DMS153 (cell line): ENCODE measurements at regions not wholly inside any gene's neighbourhood (a gene's known extent, or its start where the extent isn't known, plus 50 kb on each side); places are given as distances from the start of the nearest gene placed in this dataset.

ENCODE experiments used
- DNase-seq: peaks from one replicate; lab custom pipeline; 2025; lab: John Stamatoyannopoulos, UW

DNA sequence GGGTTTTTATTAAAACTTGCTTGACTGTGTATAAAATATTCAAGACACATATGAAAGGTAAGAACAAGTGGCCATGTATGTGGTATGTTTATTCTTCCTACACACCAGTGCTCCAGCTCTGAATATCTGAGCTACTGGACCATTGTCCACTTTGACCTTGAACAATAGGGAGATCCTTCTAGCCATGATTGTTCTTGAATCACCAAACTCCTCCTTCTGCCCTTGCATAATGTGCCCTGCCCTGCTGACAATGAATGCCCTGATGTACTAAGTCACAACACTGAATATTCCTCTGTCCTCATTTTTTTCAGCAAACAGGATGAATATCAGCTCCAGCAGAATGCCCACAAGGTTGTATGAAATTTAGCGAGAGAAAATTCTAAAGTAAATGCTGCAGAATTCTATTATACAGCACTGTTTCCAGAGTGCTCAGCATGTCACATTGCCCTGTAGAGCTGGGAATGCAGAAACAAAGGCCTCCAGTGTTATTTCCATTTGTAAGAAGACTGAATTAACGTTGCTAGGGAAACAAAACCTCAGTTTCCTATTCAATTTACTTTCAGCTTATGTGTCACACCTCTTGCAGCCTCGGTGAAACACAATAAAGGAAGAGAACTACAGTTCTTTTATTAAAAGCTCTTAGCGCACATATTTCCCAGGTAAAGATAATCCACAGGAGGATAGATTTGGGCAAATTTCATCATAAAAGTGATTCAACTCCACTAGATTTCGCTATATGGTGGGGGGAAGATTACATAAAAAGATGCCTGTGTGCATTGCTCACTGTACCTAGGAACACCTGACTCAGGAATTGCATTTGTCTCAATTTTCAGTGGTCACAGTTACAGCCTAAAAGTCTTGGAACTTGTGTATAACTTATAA lies 187.4 kb upstream of the ATP1B1 start:
- peak; percentile 70 for DNase-seq

- peak; percentile 62 for DNase-seq
These were observed 185.9 kb upstream of the ATP1B1 start for GRCh38 chr1:168920456-168921094.

GRCh38 chr1:168921629-168922028 lies 184.9 kb upstream of the ATP1B1 start:
- no peak for DNase-seq

DNA sequence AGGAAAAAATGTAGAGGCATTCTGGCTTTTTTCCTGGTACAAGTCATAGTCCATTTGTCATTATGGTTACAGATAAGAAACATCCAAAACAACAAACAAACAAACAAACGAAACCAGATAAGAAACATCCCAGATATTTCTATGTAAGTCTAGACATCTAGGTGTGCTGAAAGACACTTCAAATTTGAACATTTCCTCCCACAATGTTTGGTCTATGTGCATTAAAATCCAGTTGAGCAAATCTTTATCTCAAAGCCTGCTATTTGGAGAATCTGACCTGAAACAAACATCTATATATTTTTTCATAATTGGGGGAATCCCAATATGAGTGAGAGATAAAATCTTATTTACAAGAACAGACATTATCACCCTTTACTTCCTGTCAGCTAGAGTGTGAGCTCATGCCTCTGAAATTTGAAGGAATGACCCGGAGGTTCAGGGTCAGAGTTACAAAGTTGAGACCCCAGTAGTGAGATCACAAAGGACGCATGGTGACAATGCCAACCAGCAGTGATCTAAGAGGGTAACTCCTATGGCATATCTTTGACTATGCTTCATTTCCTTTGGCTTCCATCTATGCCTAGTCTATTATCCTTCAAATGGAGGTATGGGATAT lies 182.9 kb upstream of the ATP1B1 start:
- DNase-seq: no peak

DNA sequence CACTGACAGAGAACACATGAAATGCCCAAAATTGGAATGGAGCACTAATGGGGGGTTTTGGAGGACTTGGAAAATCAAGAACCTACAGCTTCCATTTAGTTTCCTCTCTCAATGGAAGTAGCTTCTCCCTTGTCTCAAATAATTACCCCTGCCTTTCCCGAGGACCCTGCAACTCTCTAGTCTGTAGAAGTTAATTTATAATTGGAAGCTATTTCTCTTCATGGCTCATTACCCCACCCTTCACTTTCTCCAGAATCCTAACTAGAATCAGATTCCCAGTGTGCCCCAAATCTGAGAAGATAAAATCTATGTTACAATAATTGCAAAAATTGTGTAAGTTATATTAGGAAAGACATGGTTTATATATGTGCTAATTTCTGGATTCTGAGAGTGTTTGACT lies 181.5 kb upstream of the ATP1B1 start:
- no peak for DNase-seq

GRCh38 chr1:168926236-168926635 lies 180.3 kb upstream of the ATP1B1 start:
- DNase-seq: no peak

DNA sequence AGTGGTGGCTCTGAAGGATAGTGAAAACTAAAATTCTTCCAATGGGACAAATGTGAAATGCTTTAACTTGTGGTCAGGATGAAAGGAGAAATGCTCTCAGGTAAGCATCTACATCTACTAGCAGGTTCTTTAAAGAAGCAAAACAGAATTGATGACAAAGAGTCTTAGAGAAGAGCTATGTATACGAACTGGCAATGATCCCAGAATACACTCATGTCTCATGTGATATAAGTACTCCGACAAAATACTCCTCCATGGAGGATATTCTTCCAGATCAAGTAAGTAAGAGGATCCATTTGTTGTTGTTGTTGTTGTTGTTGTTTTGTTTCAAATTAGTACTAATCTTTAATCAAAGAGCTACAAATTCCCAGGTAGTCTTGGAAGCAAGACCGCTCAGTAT lies 174.0 kb upstream of the ATP1B1 start:
- DNase-seq: peak; percentile 27

DNA sequence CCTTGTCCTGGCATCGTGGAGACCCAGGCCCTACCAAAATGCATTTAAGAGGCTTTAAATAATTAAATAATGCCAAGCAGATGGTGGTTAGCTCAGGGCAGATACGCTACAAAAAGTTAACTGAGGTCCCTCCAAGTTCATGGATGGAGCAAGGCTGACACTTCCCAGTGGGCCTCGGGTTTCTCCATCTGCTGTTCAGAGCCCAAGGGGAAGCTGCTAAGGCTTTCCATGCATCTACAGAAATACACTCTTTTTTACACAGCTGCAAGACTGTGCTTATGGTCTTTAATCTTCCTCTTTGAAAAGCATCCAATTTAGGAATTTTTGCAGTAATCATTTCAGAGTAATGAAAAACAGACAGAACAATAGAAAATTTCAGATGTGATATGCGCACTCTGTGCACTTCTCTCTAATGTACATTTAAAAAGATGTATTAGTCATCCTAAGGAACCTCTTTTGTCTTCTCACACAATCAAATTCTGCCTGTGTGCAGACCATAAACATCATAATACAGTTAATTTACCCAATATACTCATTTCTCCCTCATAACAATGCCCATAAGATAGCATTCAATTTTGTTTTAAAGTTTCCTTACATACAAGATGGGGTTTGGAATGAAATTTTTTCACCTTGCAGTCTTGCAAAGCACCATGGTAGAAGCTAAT lies 173.2 kb upstream of the ATP1B1 start:
- no peak for DNase-seq

GRCh38 chr1:168939110-168939946 lies 167.2 kb upstream of the ATP1B1 start:
- DNase-seq: peak; percentile 44

DNA sequence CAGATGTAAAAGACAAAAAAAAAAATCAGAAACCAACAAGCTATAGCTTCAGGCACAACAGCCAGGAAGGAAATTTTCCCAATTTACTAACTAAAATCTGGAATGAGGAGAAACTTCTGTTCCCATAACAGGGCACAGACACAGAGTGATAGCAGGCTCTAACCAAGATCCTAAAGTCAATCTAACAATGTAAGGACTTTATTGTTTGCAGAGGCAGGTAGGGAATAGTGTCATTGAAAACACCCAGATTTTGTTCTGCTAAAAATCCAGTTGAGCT lies 166.6 kb upstream of the ATP1B1 start:
- no peak for DNase-seq

GRCh38 chr1:168941640-168942039 lies 164.8 kb upstream of the ATP1B1 start:
- DNase-seq: no peak

- no peak for DNase-seq
These were observed 164.3 kb upstream of the ATP1B1 start for GRCh38 chr1:168942165-168942564.

DNA sequence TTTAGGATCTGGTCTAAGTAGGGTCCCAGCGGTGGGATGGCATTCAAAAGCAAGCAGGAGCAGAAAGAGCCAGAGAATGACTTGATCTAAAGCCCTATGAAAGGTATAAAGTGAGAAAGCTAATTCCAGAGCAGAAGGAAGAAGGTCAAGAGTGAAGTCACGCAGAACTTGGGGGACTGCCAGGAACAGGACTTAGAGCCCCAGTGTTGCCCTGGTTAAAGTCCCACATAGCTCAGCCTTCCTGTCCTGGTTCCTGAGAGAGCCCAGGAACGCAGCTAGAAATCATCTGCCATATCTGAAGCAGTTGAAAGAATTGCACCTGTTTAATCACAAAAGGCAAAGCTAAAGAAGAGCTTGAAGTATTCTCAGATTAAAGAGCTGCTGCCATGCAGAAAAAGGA lies 160.6 kb upstream of the ATP1B1 start:
- DNase-seq: no peak

DNA sequence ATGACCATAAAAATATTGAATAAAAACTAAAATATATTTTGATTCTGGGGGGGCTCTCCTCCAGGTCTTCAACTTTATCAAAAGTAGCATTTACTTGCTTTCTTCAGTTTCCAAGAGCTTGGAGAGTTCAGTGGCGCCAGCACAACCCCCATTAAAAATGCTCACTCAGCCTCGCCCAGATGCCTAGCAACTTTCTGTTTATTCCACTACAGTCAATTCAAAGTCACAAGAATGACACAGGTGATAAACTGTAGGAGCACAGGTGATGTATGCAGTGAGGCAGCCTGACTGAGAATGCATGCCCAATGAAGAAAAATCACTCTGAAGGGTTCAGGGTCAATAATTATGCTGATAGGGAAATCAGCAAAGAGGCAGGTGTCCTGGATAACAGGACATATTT lies 159.4 kb upstream of the ATP1B1 start:
- peak; percentile 79 for DNase-seq

DNA sequence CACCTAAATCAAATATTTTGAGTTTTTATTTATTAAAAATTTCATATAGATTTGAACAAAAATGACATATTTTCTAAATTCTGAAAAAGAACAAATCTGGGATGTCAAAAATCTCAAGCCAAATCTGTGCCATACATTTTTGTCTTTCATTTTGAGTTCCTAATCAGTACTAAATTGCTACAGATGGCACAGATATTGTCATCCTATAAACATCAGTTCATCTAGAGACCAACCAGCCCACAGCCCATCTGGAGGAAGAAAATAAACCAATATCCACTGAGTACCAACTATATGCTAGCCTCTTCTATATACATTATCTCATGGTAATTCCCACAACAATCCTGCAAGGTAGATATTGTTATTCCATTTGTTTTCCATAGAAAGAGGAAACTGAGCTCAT lies 156.8 kb upstream of the ATP1B1 start:
- no peak for DNase-seq

DNA sequence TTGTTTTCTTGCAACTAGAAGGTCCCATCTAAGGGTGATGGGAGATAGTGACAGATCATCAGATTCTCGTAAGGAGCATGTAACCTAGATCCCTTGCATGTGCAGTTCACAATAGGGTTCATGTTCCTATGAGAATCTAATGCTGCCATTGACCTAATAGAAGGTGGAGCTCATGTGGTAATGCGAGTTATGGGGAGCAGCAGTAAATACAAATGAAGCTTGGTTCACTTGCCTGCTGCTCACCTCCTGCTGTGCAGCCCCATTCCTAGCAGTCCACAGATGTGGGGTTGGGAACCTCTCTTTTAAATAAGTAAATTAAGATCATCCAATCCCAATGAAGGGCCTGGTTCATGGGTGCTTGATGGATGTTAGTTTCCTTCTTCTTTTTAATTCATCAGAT lies 148.7 kb upstream of the ATP1B1 start:
- DNase-seq: no peak

DNA sequence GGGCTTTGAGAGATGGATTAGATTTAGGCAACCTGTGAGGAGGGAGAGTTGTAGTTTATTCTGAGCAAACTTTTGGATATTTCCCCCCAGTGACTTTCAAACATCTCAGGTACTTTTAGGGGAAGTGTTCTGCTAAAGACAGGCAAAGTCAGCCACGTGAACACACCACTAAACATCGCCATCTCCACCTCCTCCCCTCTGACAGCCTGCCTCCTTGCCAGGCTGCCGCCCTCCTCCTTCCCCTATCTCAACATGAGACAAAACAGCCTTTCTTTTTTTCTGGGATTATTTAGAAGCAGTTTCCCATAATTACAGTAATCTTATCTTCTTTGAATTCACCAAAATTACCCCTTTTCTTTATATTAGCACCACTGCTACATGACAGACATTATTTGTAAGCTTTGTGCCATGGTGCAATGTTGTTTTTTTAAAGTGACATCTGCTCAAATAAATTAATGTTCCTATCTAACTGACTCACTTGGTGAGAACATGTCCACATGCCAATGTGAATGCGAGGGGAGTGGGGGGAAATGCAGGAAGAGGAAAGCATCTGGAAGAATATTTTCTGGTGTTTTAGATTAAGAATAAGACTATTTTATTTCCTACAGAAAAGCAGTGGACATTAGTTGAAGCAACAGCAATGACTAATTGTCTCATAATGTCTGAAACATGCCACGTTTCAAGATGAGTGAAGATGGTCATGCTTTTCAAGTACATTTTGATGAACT lies 147.8 kb upstream of the ATP1B1 start:
- DNase-seq: no peak

DNA sequence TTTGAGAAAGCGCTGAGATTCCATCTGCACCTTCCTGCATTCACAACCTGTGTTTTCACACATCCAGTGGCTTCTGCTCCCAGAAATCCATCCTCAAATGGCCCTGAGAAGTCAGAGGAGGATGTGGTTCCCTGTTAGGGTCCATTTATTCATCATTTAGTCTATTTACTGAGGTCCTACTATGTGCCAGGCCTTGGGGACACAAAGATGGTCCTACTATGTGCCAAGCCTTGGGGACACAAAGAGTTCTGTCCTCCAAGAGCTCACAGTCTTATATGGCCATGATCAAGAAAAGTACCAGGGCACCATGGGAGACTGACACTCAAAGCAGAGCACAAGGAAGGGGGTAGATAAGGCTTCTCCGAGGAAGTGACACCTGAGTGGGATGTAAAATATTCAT lies 147.1 kb upstream of the ATP1B1 start:
- no peak for DNase-seq

DNA sequence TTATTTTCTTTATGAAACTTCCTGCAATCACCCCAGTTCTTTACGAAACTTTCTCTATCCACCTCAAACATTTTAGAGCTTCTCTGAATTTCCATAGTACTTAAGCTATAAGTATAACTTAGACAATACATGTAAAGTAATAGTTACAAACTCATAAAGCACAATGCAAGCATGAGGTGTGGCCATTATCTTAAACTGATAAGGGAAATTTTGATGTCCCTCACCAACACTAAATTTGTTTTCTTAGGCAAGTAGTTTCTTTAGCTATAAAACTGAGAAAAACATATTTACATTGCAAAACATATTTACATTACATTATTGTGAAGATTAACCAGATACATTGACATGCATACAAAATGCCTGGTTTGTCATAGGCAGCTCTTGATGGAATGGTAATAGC lies 146.4 kb upstream of the ATP1B1 start:
- DNase-seq: no peak

GRCh38 chr1:168960595-168960994 lies 145.9 kb upstream of the ATP1B1 start:
- DNase-seq: peak; percentile 29

DNA sequence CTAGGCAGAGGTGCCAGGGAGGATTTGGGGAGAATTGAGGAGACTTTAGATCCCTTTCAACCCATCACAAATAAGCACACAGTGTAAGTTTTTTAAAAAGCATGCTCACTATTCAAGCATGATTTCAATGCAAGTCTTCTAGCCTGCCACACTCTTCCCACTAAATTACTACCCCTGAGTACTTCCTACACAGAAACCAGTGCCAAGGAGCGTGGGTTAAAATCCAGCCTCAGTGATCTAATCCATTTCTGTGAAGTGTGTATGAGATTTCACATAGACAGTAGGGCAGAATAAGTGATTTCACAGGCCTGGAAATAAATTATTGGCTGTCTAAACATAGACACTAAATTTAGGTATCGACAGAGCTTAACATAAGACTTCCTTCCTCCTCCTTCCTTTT lies 142.9 kb upstream of the ATP1B1 start:
- DNase-seq: no peak
